Body of pancreas (tissue), 4 donors: ENCODE measurements at regions not wholly inside any gene's neighbourhood (a gene's known extent, or its start where the extent isn't known, plus 50 kb on each side); places are given as distances from the start of the nearest gene placed in this dataset.

Source experiments
- CTCF ChIP-seq, 7 experiments: fragments of 450-650 bp in 4 of 7; fragments of 200-600 bp in 3 of 7; sonication (generic) in 3 of 7; IDR thresholded peaks; one replicate each; pipeline ENCODE4 v1.5.1; 2016 to 2019; ENCODE audit warnings: antibody characterized with exemption in 7 of 7
- POLR2A ChIP-seq, 3 donors: fragments of 450-650 bp; IDR thresholded peaks; one replicate each; pipeline ENCODE4 v1.6.1; 2016; ENCODE audit warnings: antibody characterized with exemption in 3 of 3, mild to moderate bottlenecking in 2 of 3

- no peak for TF ChIP-seq CTCF (IDR thresholded peaks at IDR 0.05)
- no peak for TF ChIP-seq POLR2A (IDR thresholded peaks at IDR 0.05)
Observed at GRCh38 chr20:52612046-52612632, 360.0 kb upstream of the TSHZ2 start.
